ENCODE measurements at regions not wholly inside any gene's neighbourhood (a gene's known extent, or its start where the extent isn't known, plus 50 kb on each side); places are given as distances from the start of the nearest gene placed in this dataset.
"Not testable (repeated sequence)": the region's sequence is repeated elsewhere in the genome, so short reads cannot be mapped to it uniquely, and the experiment has no call there.

- Mint-ChIP-seq H3K4me1 (no peaks in the 10 kb centered on the region), H3K27me3 (no peaks in the 10 kb centered on the region), H3K4me3 (no peak overlapping the region), H3K27ac (no peak overlapping the region), H3K36me3 (no peaks in the 10 kb centered on the region), H3K9me3 (peaks cover 0 to 3% of the 10 kb centered on the region in 2 donors)
- DNase-seq = no peak
- ATAC-seq (replicated peaks) = no peak
These were observed 1148.2 kb downstream of the FAM181B start for GRCh38 chr11:81585390-81585933.

- H3K4me1 Mint-ChIP-seq = no peaks in the 10 kb centered on the region
- no peaks in the 10 kb centered on the region for H3K27me3 Mint-ChIP-seq
These were observed 1154.3 kb downstream of the FAM181B start for GRCh38 chr11:81579339-81579738.

GRCh38 chr11:81578571-81578970, 1155.1 kb downstream of the FAM181B start:
- Mint-ChIP-seq H3K4me3 (no peak overlapping the region), H3K27ac (no peak overlapping the region), H3K36me3 (no peaks in the 10 kb centered on the region), H3K4me1 (no peaks in the 10 kb centered on the region), H3K9me3 (no peaks in the 10 kb centered on the region), H3K27me3 (no peaks in the 10 kb centered on the region)
- DNase-seq (no peak), ATAC-seq (replicated peaks) (no peak)

More at GRCh38 chr11:81579339-81579738, 1154.3 kb downstream of the FAM181B start:
- ATAC-seq (replicated peaks) = no peak
- Mint-ChIP-seq H3K36me3 (no peaks in the 10 kb centered on the region), H3K4me3 (no peak overlapping the region), H3K27ac (no peak overlapping the region), H3K9me3 (no peaks in the 10 kb centered on the region)
- DNase-seq = no peak

GRCh38 chr11:81574301-81574700, 1159.4 kb downstream of the FAM181B start:
- Mint-ChIP-seq H3K4me1 (no peaks in the 10 kb centered on the region), H3K27me3 (no peaks in the 10 kb centered on the region), H3K9me3 (no peaks in the 10 kb centered on the region), H3K4me3 (no peak overlapping the region), H3K36me3 (no peaks in the 10 kb centered on the region), H3K27ac (no peak overlapping the region)
- ATAC-seq (replicated peaks) (no peak), DNase-seq (no peak)

GRCh38 chr11:81573367-81573766, 1160.3 kb downstream of the FAM181B start:
- no peak overlapping the region for H3K4me3 Mint-ChIP-seq
- no peak overlapping the region for H3K27ac Mint-ChIP-seq
- no peak for DNase-seq
- no peak for ATAC-seq (replicated peaks)
- H3K9me3 Mint-ChIP-seq = no peaks in the 10 kb centered on the region
- H3K27me3 Mint-ChIP-seq = no peaks in the 10 kb centered on the region
- H3K36me3 Mint-ChIP-seq = no peaks in the 10 kb centered on the region
- no peaks in the 10 kb centered on the region for H3K4me1 Mint-ChIP-seq

- no peaks in the 10 kb centered on the region for H3K36me3 Mint-ChIP-seq
- no peak overlapping the region for H3K27ac Mint-ChIP-seq
- no peaks in the 10 kb centered on the region for H3K9me3 Mint-ChIP-seq
- no peaks in the 10 kb centered on the region for H3K4me1 Mint-ChIP-seq
- ATAC-seq (replicated peaks) (no peak), DNase-seq (no peak)
- H3K27me3 Mint-ChIP-seq = no peaks in the 10 kb centered on the region
- no peak overlapping the region for H3K4me3 Mint-ChIP-seq
These were observed 1163.0 kb downstream of the FAM181B start for GRCh38 chr11:81570669-81571068.

GRCh38 chr11:81569999-81570398, 1163.7 kb downstream of the FAM181B start:
- Mint-ChIP-seq H3K9me3 (peaks cover 0 to 2% of the 10 kb centered on the region in 2 donors), H3K36me3 (no peaks in the 10 kb centered on the region), H3K27me3 (no peaks in the 10 kb centered on the region), H3K27ac (no peak overlapping the region), H3K4me1 (no peaks in the 10 kb centered on the region), H3K4me3 (no peak overlapping the region)
- ATAC-seq (replicated peaks) (no peak), DNase-seq (no peak)

- Mint-ChIP-seq H3K4me1 (no peaks in the 10 kb centered on the region), H3K27ac (no peak overlapping the region), H3K9me3 (peaks cover 4% of the 10 kb centered on the region in 2 donors), H3K4me3 (no peak overlapping the region), H3K27me3 (no peaks in the 10 kb centered on the region), H3K36me3 (no peaks in the 10 kb centered on the region)
- DNase-seq (no peak), ATAC-seq (replicated peaks) (no peak)
These were observed 1164.7 kb downstream of the FAM181B start for GRCh38 chr11:81568918-81569317.

GRCh38 chr11:81548123-81548522, 1185.5 kb downstream of the FAM181B start:
- H3K36me3 Mint-ChIP-seq = no peaks in the 10 kb centered on the region
- no peak overlapping the region for H3K27ac Mint-ChIP-seq
- no peak overlapping the region for H3K4me3 Mint-ChIP-seq
- no peaks in the 10 kb centered on the region for H3K4me1 Mint-ChIP-seq
- DNase-seq (no peak), ATAC-seq (replicated peaks) (no peak)
- H3K27me3 Mint-ChIP-seq = no peaks in the 10 kb centered on the region
- no peaks in the 10 kb centered on the region for H3K9me3 Mint-ChIP-seq

- H3K4me3 Mint-ChIP-seq; H3K36me3 Mint-ChIP-seq; H3K4me1 Mint-ChIP-seq; H3K27me3 Mint-ChIP-seq; H3K9me3 Mint-ChIP-seq; DNase-seq; ATAC-seq (replicated peaks); H3K27ac Mint-ChIP-seq: not testable (repeated sequence)
These were observed 1193.9 kb downstream of the FAM181B start for GRCh38 chr11:81539806-81540205.

- H3K9me3 Mint-ChIP-seq = peaks cover 3 to 5% of the 10 kb centered on the region in 2 donors
- ATAC-seq (replicated peaks) (no peak), DNase-seq (no peak)
- H3K27me3 Mint-ChIP-seq = no peaks in the 10 kb centered on the region
- H3K36me3 Mint-ChIP-seq = no peaks in the 10 kb centered on the region
- no peak overlapping the region for H3K4me3 Mint-ChIP-seq
- no peak overlapping the region for H3K27ac Mint-ChIP-seq
- no peaks in the 10 kb centered on the region for H3K4me1 Mint-ChIP-seq
These were observed 1218.1 kb downstream of the FAM181B start for GRCh38 chr11:81515566-81515965.

GRCh38 chr11:81497202-81497804, 1236.4 kb downstream of the FAM181B start:
- Mint-ChIP-seq H3K9me3 (peaks cover 0 to 3% of the 10 kb centered on the region in 2 donors), H3K27me3 (no peaks in the 10 kb centered on the region), H3K4me1 (no peaks in the 10 kb centered on the region), H3K36me3 (no peaks in the 10 kb centered on the region), H3K27ac (no peak overlapping the region), H3K4me3 (no peak overlapping the region)
- ATAC-seq (replicated peaks) = peak in 1 of 2 donors; percentile 45
- no peak for DNase-seq

GRCh38 chr11:81496601-81497000, 1237.1 kb downstream of the FAM181B start:
- Mint-ChIP-seq H3K4me1 (no peaks in the 10 kb centered on the region), H3K27me3 (no peaks in the 10 kb centered on the region), H3K27ac (no peak overlapping the region), H3K4me3 (no peak overlapping the region), H3K36me3 (no peaks in the 10 kb centered on the region), H3K9me3 (no peaks in the 10 kb centered on the region)
- ATAC-seq (replicated peaks) = no peak
- no peak for DNase-seq

GRCh38 chr11:81495699-81496292, 1237.9 kb downstream of the FAM181B start:
- no peaks in the 10 kb centered on the region for H3K9me3 Mint-ChIP-seq
- DNase-seq = no peak
- H3K36me3 Mint-ChIP-seq = no peaks in the 10 kb centered on the region
- ATAC-seq (replicated peaks) = no peak
- no peaks in the 10 kb centered on the region for H3K4me1 Mint-ChIP-seq
- H3K27me3 Mint-ChIP-seq = no peaks in the 10 kb centered on the region
- no peak overlapping the region for H3K4me3 Mint-ChIP-seq
- H3K27ac Mint-ChIP-seq = no peak overlapping the region

GRCh38 chr11:81494431-81494830, 1239.2 kb downstream of the FAM181B start:
- DNase-seq (no peak), ATAC-seq (replicated peaks) (no peak)
- Mint-ChIP-seq H3K27ac (no peak overlapping the region), H3K9me3 (no peaks in the 10 kb centered on the region), H3K27me3 (no peaks in the 10 kb centered on the region), H3K36me3 (no peaks in the 10 kb centered on the region), H3K4me1 (no peaks in the 10 kb centered on the region), H3K4me3 (no peak overlapping the region)

All from stimulated activated naive B cell treated with anti-CD40 and anti-IgM and Interleukin-4, amounts not matched to agents 10 μg/mL and 1 μg/mL and 100 μg/mL, for 72 hours (primary cell).